PFSK-1 (cell line): ENCODE measurements at regions not wholly inside any gene's neighbourhood (a gene's known extent, or its start where the extent isn't known, plus 50 kb on each side); places are given as distances from the start of the nearest gene placed in this dataset.

Source experiments
- POLR2AphosphoS5 ChIP-seq: IDR thresholded peaks from 2 replicates; pipeline ENCODE4 v1.6.1; 2012; ENCODE audit warnings: low read depth, mild to moderate bottlenecking, control low read depth, low read length, moderate library complexity
- SIN3A ChIP-seq: IDR thresholded peaks from 2 replicates; pipeline ENCODE4 v1.6.1; 2012; ENCODE audit warnings: mild to moderate bottlenecking, low read length, moderate library complexity, borderline replicate concordance; ENCODE audit not compliant: insufficient read depth

GRCh38 chr5:111840036-111840674 lies 83.2 kb upstream of the NREP start:
- no peak for TF ChIP-seq POLR2AphosphoS5
- no peak for TF ChIP-seq SIN3A
